Right ventricle myocardium superior (tissue), 1 donor: ENCODE measurements at regions not wholly inside any gene's neighbourhood (a gene's known extent, or its start where the extent isn't known, plus 50 kb on each side); places are given as distances from the start of the nearest gene placed in this dataset.
"Not testable (repeated sequence)": the region's sequence is repeated elsewhere in the genome, so short reads cannot be mapped to it uniquely, and the experiment has no call there.

Experiments
- ATAC-seq: fragments of 200-7000 bp; cut with Tn5 transposase; one replicate; pipeline ENCODE4 v1.9.1; 2020; ENCODE audit warnings: mild to moderate bottlenecking; ENCODE audit not compliant: poor library complexity
- DNase-seq: peaks from one replicate; pipeline ENCODE4 v3.0.0-alpha.2; 2020
- intact Hi-C: fragments of 100-400 bp; cut with DNase I; formaldehyde crosslinking; loops from one replicate; pipeline ENCODE4 v1.11.2; 2022
- donor health status: DM: no; HTN: yes; CAD: no; lungs with severe emphysema.

GRCh38 chr7:112540839-112541577 is 60.2 kb downstream of the LSMEM1 start:
- no peak for ATAC-seq
- DNase-seq = no peak
- intact Hi-C loops = no loop called here

- intact Hi-C loops = no loop called here
- ATAC-seq (no peak), DNase-seq (no peak)
Observed at GRCh38 chr7:112546723-112547513, 66.1 kb downstream of the LSMEM1 start.

- no peak for DNase-seq
- intact Hi-C loops = no loop called here
- no peak for ATAC-seq
Observed at GRCh38 chr7:112547916-112548315, 67.1 kb downstream of the LSMEM1 start.

- ATAC-seq = peak; percentile 78
- intact Hi-C loops = loop anchor here (10.0 kb wide), 1 partner anchor 864 kb away; no protein-coding TSS in a partner anchor
- DNase-seq = no peak
Observed at GRCh38 chr7:112550468-112551060, 69.8 kb downstream of the LSMEM1 start.

GRCh38 chr7:112551521-112551920 is 70.7 kb downstream of the LSMEM1 start:
- DNase-seq = not testable (repeated sequence)
- intact Hi-C loops = loop anchor here (10.0 kb wide), 1 partner anchor 863 kb away; no protein-coding TSS in a partner anchor

GRCh38 chr7:112554591-112554990 is 73.8 kb downstream of the LSMEM1 start:
- intact Hi-C loops = loop anchor here (10.0 kb wide), 1 partner anchor 860 kb away; no protein-coding TSS in a partner anchor
- DNase-seq = no peak
- no peak for ATAC-seq

More at GRCh38 chr7:112551521-112551920, 70.7 kb downstream of the LSMEM1 start:
- not testable (repeated sequence) for ATAC-seq

- intact Hi-C loops = loop anchor here (10.0 kb wide), 1 partner anchor 858 kb away; no protein-coding TSS in a partner anchor
- DNase-seq (no peak), ATAC-seq (no peak)
Observed at GRCh38 chr7:112556633-112557032, 75.8 kb downstream of the LSMEM1 start.

- DNase-seq (no peak), ATAC-seq (peak; percentile 88)
- intact Hi-C loops = loop anchor here (10.0 kb wide), 1 partner anchor 1138 kb away; no protein-coding TSS in a partner anchor
Observed at GRCh38 chr7:112566442-112567324, 85.9 kb downstream of the LSMEM1 start.

- DNase-seq (no peak), ATAC-seq (no peak)
- intact Hi-C loops = loop anchor here (10.0 kb wide), 1 partner anchor 1137 kb away; no protein-coding TSS in a partner anchor
Observed at GRCh38 chr7:112567388-112567787, 86.6 kb downstream of the LSMEM1 start.

- no peak for DNase-seq
- ATAC-seq = no peak
- intact Hi-C loops = loop anchor here (10.0 kb wide), 1 partner anchor 323 kb away; no protein-coding TSS in a partner anchor
Observed at GRCh38 chr7:112571852-112572607, 91.2 kb downstream of the LSMEM1 start.

- ATAC-seq (peak; percentile 50), DNase-seq (no peak)
- intact Hi-C loops = loop anchor here (10.0 kb wide), 1 partner anchor 322 kb away; no protein-coding TSS in a partner anchor
Observed at GRCh38 chr7:112572669-112573301, 92.0 kb downstream of the LSMEM1 start.

GRCh38 chr7:112573302-112574039 is 92.7 kb downstream of the LSMEM1 start:
- intact Hi-C loops = loop anchor here (10.0 kb wide), 1 partner anchor 321 kb away; no protein-coding TSS in a partner anchor
- ATAC-seq (peak; percentile 53), DNase-seq (no peak)

- DNase-seq (no peak), ATAC-seq (peak; percentile 78)
- intact Hi-C loops = loop anchor here (10.0 kb wide), 1 partner anchor 319 kb away; no protein-coding TSS in a partner anchor
Observed at GRCh38 chr7:112575864-112576263, 95.1 kb downstream of the LSMEM1 start.

GRCh38 chr7:112579388-112579787 is 98.6 kb downstream of the LSMEM1 start:
- ATAC-seq (peak; percentile 55), DNase-seq (no peak)
- intact Hi-C loops = loop anchor here (10.0 kb wide), 1 partner anchor 315 kb away; no protein-coding TSS in a partner anchor

- ATAC-seq (no peak), DNase-seq (no peak)
- intact Hi-C loops = no loop called here
Observed at GRCh38 chr7:112580717-112581435, 100.1 kb downstream of the LSMEM1 start.
